ENCODE measurements at regions not wholly inside any gene's neighbourhood (a gene's known extent, or its start where the extent isn't known, plus 50 kb on each side); places are given as distances from the start of the nearest gene placed in this dataset.

DNA sequence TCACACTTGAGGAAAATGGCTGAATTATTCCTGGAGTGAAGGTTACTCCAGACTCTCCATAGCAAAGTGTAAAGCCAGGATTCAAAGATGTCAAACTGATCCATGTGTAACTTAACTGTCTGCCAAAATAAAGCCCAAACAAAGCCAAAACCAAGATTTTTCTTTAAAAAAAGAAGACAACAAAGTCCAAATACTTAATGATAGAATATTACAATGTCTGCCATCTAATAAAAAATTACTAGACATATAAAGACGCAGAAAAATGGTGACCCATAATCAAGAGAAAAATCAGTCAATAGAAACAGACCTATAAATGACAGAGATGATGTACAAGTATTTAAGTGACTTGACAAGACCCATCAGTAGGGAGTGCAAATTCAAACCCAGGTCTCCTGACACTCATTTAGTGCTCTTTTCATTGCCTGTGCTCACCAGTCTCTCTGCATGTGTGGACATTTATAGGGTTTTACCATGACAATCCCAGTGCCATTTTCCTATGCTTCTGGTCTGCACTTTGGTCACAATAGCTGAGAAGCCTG is 85.1 kb upstream of the HES1 start:
- TF ChIP-seq CTCF (IDR thresholded peaks at IDR 0.05) (no peak), POLR2A (IDR thresholded peaks at IDR 0.05) (no peak)
- Histone ChIP-seq H3K27ac (no peak overlapping the region), H3K9me3 (replicated peaks in 1 of 3) (peaks cover 0 to 8% (median 0%) of the 10 kb centered on the region in 3 donors), H3K4me1 (replicated peaks in 1 of 2) (no peaks in the 10 kb centered on the region), H3K4me3 (no peak overlapping the region), H3K27me3 (no peaks in the 10 kb centered on the region), H3K36me3 (replicated peaks in 1 of 2) (no peaks in the 10 kb centered on the region)
- WGBS, 4 donors, result 89 to 97% (median 95%) methylated on average over 1 of the region's 1 CpG
- peak in 1 of 7 donors; percentile 14 for DNase-seq
- intact Hi-C loops (cut with DNase I), result no loop called here

- peaks cover 0 to 8% (median 0%) of the 10 kb centered on the region in 3 donors for H3K9me3 ChIP-seq (replicated peaks in 1 of 3)
- H3K4me3 ChIP-seq, result no peak overlapping the region
- intact Hi-C loops (cut with DNase I), result no loop called here
- no peaks in the 10 kb centered on the region for H3K4me1 ChIP-seq (replicated peaks in 1 of 2)
- H3K36me3 ChIP-seq (replicated peaks in 1 of 2), result no peaks in the 10 kb centered on the region
- TF ChIP-seq POLR2A (IDR thresholded peaks at IDR 0.05) (no peak), CTCF (IDR thresholded peaks at IDR 0.05) (no peak)
- DNase-seq, result peak in 1 of 7 donors; percentile 9
- H3K27me3 ChIP-seq, result no peaks in the 10 kb centered on the region
- H3K27ac ChIP-seq, result no peak overlapping the region
- WGBS, 4 donors, result 75 to 94% (median 83%) methylated on average over 2 of the region's 2 CpGs
Measured at GRCh38 chr3:194051366-194052149, 84.4 kb upstream of the HES1 start.

- intact Hi-C loops (cut with DNase I), result no loop called here
- no peak overlapping the region for H3K4me3 ChIP-seq
- 80 to 86% (median 82%) methylated on average over 4 of the region's 4 CpGs for WGBS, 4 donors
Measured at GRCh38 chr3:194053136-194053535, 82.8 kb upstream of the HES1 start.

More at GRCh38 chr3:194053136-194053535, 82.8 kb upstream of the HES1 start:
- H3K36me3 ChIP-seq (replicated peaks in 1 of 2), result no peaks in the 10 kb centered on the region
- H3K4me1 ChIP-seq (replicated peaks in 1 of 2), result peaks cover 0 to 6% of the 10 kb centered on the region in 2 donors
- TF ChIP-seq CTCF (IDR thresholded peaks at IDR 0.05) (no peak), POLR2A (IDR thresholded peaks at IDR 0.05) (no peak)
- no peak for DNase-seq
- peaks cover 0 to 8% (median 0%) of the 10 kb centered on the region in 3 donors for H3K9me3 ChIP-seq (replicated peaks in 1 of 3)
- no peaks in the 10 kb centered on the region for H3K27me3 ChIP-seq
- no peak overlapping the region for H3K27ac ChIP-seq

Data from adrenal gland (tissue), 9 donors.